SK-N-MC (cell line): ENCODE measurements at regions not wholly inside any gene's neighbourhood (a gene's known extent, or its start where the extent isn't known, plus 50 kb on each side); places are given as distances from the start of the nearest gene placed in this dataset.
"Not testable (repeated sequence)": the region's sequence is repeated elsewhere in the genome, so short reads cannot be mapped to it uniquely, and the experiment has no call there.

ENCODE experiments used
- DNase-seq: peaks from one replicate; pipeline ENCODE4 v3.0.0-alpha.2; 2011; ENCODE audit warnings: low read depth, low spot score
- H3K27ac ChIP-seq: fragments of 200-600 bp; sonication (generic); 2 replicates; pipeline ENCODE4 v1.5.1; 2016; ENCODE audit warnings: mixed run types
- H3K36me3 ChIP-seq: fragments of 200-600 bp; sonication (generic); 2 replicates; pipeline ENCODE4 v1.6.1; 2017; ENCODE audit warnings: antibody characterized with exemption, low read length, mixed read lengths; ENCODE audit not compliant: insufficient read depth
- H3K4me3 ChIP-seq: fragments of 200-600 bp; sonication (generic); 2 replicates; pipeline ENCODE4 v1.5.1; 2016
- H3K9ac ChIP-seq: fragments of 200-600 bp; sonication (generic); 2 replicates; pipeline ENCODE4 v1.8.0; 2017; ENCODE audit warnings: mixed run types, mixed read lengths; ENCODE audit not compliant: insufficient read length
- H3K9me3 ChIP-seq: fragments of 200-600 bp; sonication (generic); 2 replicates; pipeline ENCODE4 v1.6.1; 2017; ENCODE audit warnings: low read depth, mild to moderate bottlenecking, antibody characterized with exemption, low read length, moderate library complexity, mixed read lengths
- EZH2 ChIP-seq: fragments of 200-600 bp; sonication (generic); IDR thresholded peaks from one replicate; pipeline ENCODE4 v1.6.1; 2017; ENCODE audit warnings: antibody characterized with exemption
- FOXP2 ChIP-seq: optimal IDR thresholded peaks from 2 replicates; pipeline ENCODE3; 2011; ENCODE audit warnings: mild to moderate bottlenecking, moderate library complexity; ENCODE audit not compliant: insufficient read depth; ENCODE audit errors: extremely low read length, control extremely low read depth
- POLR2AphosphoS5 ChIP-seq: IDR thresholded peaks from 2 replicates; pipeline ENCODE4 v1.6.1; 2012; ENCODE audit warnings: mild to moderate bottlenecking, low read depth, low read length, borderline replicate concordance

GRCh38 chrX:6968231-6968630 lies 179.3 kb upstream of the STS start:
- TF ChIP-seq FOXP2, result no peak
- TF ChIP-seq EZH2, result no peak
- TF ChIP-seq POLR2AphosphoS5, result no peak
- Histone ChIP-seq H3K9me3 (no peaks in the 10 kb centered on the region), H3K36me3 (no peaks in the 10 kb centered on the region), H3K4me3 (no peak overlapping the region), H3K27ac (no peak overlapping the region), H3K9ac (no peak overlapping the region)
- no peak for DNase-seq

- Histone ChIP-seq H3K36me3 (no peaks in the 10 kb centered on the region), H3K27ac (no peak overlapping the region), H3K9me3 (no peaks in the 10 kb centered on the region), H3K4me3 (no peak overlapping the region), H3K9ac (no peak overlapping the region)
- TF ChIP-seq FOXP2 (no peak), POLR2AphosphoS5 (no peak), EZH2 (no peak)
- no peak for DNase-seq
Observed at GRCh38 chrX:6965729-6966128, 181.8 kb upstream of the STS start.

DNA sequence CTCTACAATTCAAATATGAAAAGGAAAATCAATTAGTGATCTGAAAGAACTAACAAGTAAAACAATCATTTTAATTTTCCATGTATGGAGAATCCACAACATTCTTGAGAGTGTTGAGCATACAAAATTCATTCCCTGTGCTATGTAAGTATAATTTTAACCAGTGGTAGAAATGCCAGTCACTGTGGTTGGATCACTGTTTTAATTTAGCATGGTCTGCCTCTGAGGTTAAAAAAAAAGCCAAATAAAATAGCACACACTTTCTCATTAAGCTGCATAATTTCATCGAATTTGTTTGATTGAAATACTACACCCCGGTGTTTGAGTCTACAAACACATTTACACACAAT lies 185.5 kb upstream of the STS start:
- Histone ChIP-seq H3K27ac (no peak overlapping the region), H3K36me3 (no peaks in the 10 kb centered on the region), H3K9me3 (no peaks in the 10 kb centered on the region), H3K4me3 (no peak overlapping the region), H3K9ac (no peak overlapping the region)
- DNase-seq, result no peak
- TF ChIP-seq EZH2 (no peak), FOXP2 (no peak), POLR2AphosphoS5 (no peak)

DNA sequence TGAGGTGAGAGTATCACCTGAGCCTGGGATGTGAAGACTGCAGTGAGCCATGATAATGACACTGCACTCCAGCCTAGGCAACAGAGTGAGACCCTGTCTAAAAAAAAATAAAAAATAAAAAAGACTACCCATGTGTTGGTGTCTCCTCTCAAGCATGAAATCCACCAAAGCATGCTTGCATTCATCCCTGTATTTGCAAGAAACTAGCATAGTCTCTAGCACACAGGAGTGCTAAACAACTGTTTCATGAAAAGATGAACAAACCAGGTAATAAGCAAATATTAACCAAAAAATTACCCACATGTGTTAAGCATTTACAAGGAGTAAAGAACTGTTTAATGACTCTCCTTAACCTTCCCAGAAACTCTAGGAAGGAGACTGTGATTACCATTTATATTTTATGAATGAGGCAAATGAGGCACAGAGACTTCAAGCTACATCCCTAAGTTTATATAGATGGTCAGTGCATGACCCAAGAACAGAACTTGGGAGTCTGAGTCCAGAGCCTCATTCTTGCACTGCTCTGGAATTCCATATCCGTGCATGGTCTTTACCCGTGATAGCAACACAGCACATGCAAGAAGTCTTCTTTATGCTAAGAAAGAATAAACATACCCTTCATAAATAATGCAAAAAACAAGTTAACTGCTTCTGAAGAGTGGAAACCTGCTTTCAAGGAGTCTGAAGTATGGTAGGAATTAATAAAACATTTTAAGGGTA lies 186.1 kb upstream of the STS start:
- H3K9me3 ChIP-seq, result no peaks in the 10 kb centered on the region
- no peak overlapping the region for H3K27ac ChIP-seq
- TF ChIP-seq EZH2 (no peak), POLR2AphosphoS5 (no peak), FOXP2 (no peak)
- no peaks in the 10 kb centered on the region for H3K36me3 ChIP-seq
- H3K4me3 ChIP-seq, result no peak overlapping the region
- H3K9ac ChIP-seq, result no peak overlapping the region
- no peak for DNase-seq

DNA sequence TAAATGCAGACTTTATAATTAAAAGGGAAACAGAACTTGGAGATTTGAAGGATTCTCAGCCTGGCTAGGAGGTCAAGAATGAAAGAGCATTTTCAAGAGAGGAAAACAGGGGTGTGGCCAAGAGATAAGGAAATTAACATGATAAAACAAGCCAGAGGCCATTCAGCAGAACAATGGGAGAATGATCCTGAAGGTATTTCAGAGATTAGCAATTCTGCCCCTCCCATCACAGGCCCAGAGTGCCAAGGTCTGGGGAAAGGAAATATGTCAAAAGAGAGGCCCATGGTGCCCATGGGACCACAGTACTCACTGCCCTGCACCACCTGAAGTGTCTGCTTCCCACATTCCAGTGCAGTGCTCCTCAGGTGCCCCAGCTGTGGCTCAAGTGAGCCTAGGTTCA lies 188.5 kb upstream of the STS start:
- Histone ChIP-seq H3K9me3 (no peaks in the 10 kb centered on the region), H3K27ac (no peak overlapping the region), H3K9ac (no peak overlapping the region), H3K4me3 (no peak overlapping the region), H3K36me3 (no peaks in the 10 kb centered on the region)
- TF ChIP-seq FOXP2, result no peak
- no peak for TF ChIP-seq EZH2
- no peak for TF ChIP-seq POLR2AphosphoS5
- DNase-seq, result no peak

DNA sequence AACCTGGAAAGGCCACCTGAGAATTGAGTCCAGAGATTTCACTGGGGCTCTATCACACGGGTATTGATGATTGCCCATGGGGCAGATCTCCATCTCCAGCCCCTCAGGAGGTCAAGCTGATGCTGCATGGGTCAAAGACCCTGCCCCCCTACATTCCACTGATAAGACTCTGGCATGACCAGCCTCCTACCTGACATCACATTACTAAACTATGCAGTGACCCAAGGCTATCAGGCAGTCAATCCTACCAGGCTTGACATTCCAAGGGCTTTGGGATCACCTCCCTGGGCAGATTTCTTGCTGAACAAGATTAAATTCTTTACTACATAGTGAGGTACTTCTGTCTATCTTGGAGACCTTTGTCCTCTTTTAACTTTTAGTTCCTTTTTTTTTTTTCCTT lies 192.7 kb upstream of the STS start:
- Histone ChIP-seq H3K9ac (no peak overlapping the region), H3K9me3 (no peaks in the 10 kb centered on the region), H3K36me3 (no peaks in the 10 kb centered on the region), H3K27ac (no peak overlapping the region), H3K4me3 (no peak overlapping the region)
- TF ChIP-seq POLR2AphosphoS5, result no peak
- TF ChIP-seq EZH2, result no peak
- TF ChIP-seq FOXP2, result no peak
- DNase-seq, result no peak

DNA sequence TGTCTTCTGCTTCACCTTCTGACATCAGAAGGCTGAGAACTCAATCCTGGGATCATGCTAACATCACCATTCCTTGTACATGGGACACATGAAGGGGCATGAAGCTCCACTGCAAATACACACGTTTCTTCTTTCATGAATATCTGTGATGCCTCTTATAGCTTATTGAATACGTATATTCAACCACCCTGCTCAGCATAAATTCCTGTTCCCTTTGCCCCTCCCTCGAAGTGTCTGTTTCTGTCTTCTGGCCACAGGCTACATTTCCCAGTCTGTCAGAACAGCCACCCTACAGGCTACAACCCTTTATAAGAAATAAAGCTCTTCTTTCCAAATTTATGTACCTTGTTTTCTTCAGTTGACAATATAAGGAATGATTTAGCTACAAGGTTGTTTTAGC lies 201.3 kb upstream of the STS start:
- Histone ChIP-seq H3K36me3 (no peaks in the 10 kb centered on the region), H3K27ac (no peak overlapping the region), H3K4me3 (no peak overlapping the region), H3K9ac (no peak overlapping the region), H3K9me3 (no peaks in the 10 kb centered on the region)
- DNase-seq, result no peak
- no peak for TF ChIP-seq EZH2
- TF ChIP-seq POLR2AphosphoS5, result no peak
- TF ChIP-seq FOXP2, result no peak

DNA sequence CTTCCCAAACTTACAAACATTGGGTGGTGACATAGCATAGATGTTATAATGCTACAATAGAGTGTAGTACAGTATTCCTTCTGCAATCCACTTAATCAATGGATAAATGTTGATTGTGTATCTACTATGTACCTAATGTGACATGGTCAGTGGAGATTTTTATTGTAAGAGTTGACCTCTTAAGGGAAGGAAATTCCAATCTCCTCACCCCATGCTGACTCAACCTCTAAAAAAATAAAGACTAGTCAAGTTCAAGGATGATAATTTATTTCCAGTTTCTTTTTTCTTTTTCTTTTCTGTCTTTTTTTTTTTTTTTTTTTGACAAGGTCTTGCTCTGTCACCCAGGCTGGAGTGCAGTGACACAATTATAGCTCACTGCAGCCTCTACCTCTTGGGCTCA lies 206.5 kb upstream of the STS start:
- no peaks in the 10 kb centered on the region for H3K9me3 ChIP-seq
- no peak for DNase-seq
- TF ChIP-seq EZH2 (no peak), POLR2AphosphoS5 (no peak), FOXP2 (no peak)
- H3K36me3 ChIP-seq, result no peaks in the 10 kb centered on the region
- no peak overlapping the region for H3K4me3 ChIP-seq
- H3K27ac ChIP-seq, result no peak overlapping the region
- H3K9ac ChIP-seq, result no peak overlapping the region

DNA sequence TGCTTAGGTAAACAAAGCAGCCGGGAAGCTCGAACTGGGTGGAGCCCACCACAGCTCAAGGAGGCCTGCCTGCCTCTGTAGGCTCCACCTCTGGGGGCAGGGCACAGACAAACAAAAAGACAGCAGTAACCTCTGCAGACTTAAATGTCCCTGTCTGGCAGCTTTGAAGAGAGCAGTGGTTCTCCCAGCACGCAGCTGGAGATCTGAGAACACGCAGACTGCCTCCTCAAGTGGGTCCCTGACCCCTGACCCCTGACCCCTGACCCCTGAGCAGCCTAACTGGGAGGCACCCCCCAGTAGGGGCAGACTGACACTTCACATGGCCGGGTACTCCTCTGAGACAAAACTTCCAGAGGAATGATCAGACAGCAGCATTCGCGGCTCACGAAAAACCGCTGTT lies 214.6 kb upstream of the STS start:
- not testable (repeated sequence) for H3K9me3 ChIP-seq, H3K27ac ChIP-seq, DNase-seq, H3K9ac ChIP-seq, H3K36me3 ChIP-seq, H3K4me3 ChIP-seq
